H1 (cell line): ENCODE measurements at regions not wholly inside any gene's neighbourhood (a gene's known extent, or its start where the extent isn't known, plus 50 kb on each side); places are given as distances from the start of the nearest gene placed in this dataset.

Source experiments
- EP300 ChIP-seq, 2 experiments: IDR thresholded peaks; 1 replicate in 1 of 2; 2 replicates in 1 of 2; pipeline ENCODE4 v1.6.1; 2011 to 2012; ENCODE audit warnings: low read depth in 2 of 2, low read length in 2 of 2, mild to moderate bottlenecking in 2 of 2, borderline replicate concordance in 1 of 2, inconsistent platforms in 1 of 2, moderate library complexity in 1 of 2

DNA sequence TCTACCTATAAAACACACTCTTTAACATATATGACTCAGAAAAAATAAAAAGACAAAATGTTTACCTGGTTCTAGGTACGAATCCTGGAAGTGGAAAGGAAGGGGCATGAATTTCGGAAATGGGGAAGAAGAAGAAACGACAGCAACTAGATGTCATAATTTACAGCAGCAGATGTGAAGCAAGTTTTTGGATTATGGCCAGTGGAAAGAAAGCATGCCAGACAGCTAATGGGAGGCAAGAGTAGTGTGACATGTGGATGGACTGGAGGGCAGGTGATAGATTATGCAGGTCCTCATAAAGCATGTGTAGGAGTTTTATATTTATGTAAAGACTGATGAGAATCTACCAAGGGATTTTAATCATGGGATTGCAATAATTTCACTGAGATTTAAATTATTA lies 279.0 kb upstream of the TACR3 start (continued):
- no peak for TF ChIP-seq EP300 (IDR thresholded peaks at IDR 0.05; ENCODE audit: borderline replicate concordance in 1 of 2, low read depth in 2 of 2, low read length in 2 of 2)
